K562 (cell line): ENCODE measurements at regions not wholly inside any gene's neighbourhood (a gene's known extent, or its start where the extent isn't known, plus 50 kb on each side); places are given as distances from the start of the nearest gene placed in this dataset.
A peak's percentile ranks its signal among the peaks of the same experiment; 100 is the strongest.

Experiments used
- CTBP1 ChIP-seq: fragments of 450-650 bp; IDR thresholded peaks from 2 replicates; pipeline ENCODE4 v1.6.1; 2016; ENCODE audit warnings: borderline replicate concordance
- E2F3 ChIP-seq: fragments of 250-450 bp; sonication (Bioruptor Pico); IDR thresholded peaks from 2 replicates; pipeline ENCODE4 v1.4.0; 2020; ENCODE audit warnings: mild to moderate bottlenecking
- E4F1 ChIP-seq: fragments of 250-450 bp; sonication (Bioruptor Pico); IDR thresholded peaks from 2 replicates; pipeline ENCODE4 v1.5.0; 2021; ENCODE audit warnings: mild to moderate bottlenecking, borderline replicate concordance
- EGR1 ChIP-seq: fragments of 450-650 bp; conservative IDR thresholded peaks from 2 replicates; pipeline ENCODE4 v1.6.1; 2017; ENCODE audit warnings: mild to moderate bottlenecking
- ETS2 ChIP-seq: IDR thresholded peaks from 2 replicates; pipeline ENCODE4 v1.6.1; 2016; ENCODE audit warnings: borderline replicate concordance, missing genetic modification characterization, mild to moderate bottlenecking, moderate library complexity, missing compliant biosample characterization; ENCODE audit not compliant: poor library complexity, severe bottlenecking
- GATAD2A ChIP-seq: fragments of 450-650 bp; IDR thresholded peaks from 2 replicates; pipeline ENCODE4 v1.6.1; 2017
- GTF3C2 ChIP-seq: IDR thresholded peaks from 3 replicates; pipeline ENCODE4 v1.6.1; 2011; ENCODE audit warnings: borderline replicate concordance, mild to moderate bottlenecking, moderate library complexity; ENCODE audit not compliant: insufficient read length; ENCODE audit errors: extremely low read depth
- HINFP ChIP-seq: fragments of 450-650 bp; conservative IDR thresholded peaks from 2 replicates; pipeline ENCODE4 v1.6.1; 2016; ENCODE audit warnings: missing genetic modification characterization, low read depth, mild to moderate bottlenecking, control low read depth, missing compliant biosample characterization
- NFXL1 ChIP-seq: fragments of 450-650 bp; formaldehyde crosslinking; IDR thresholded peaks from 2 replicates; pipeline ENCODE4 v1.4.0; 2021; ENCODE audit warnings: mild to moderate bottlenecking
- POLR2H ChIP-seq: IDR thresholded peaks from 2 replicates; pipeline ENCODE4 v1.6.1; 2016; ENCODE audit warnings: missing genetic modification characterization, low read depth, mild to moderate bottlenecking, control low read depth, missing compliant biosample characterization, moderate library complexity
- PTRF ChIP-seq: fragments of 450-650 bp; IDR thresholded peaks from 2 replicates; pipeline ENCODE4 v1.6.1; 2016; ENCODE audit warnings: mild to moderate bottlenecking, missing genetic modification characterization, missing compliant biosample characterization
- RBFOX2 ChIP-seq: fragments of 200-400 bp; formaldehyde crosslinking; IDR thresholded peaks from 2 replicates; pipeline ENCODE4 v1.6.1; 2017; ENCODE audit warnings: low read depth, mild to moderate bottlenecking, low read length, moderate library complexity
- SOX6 ChIP-seq: fragments of 450-650 bp; IDR thresholded peaks from 2 replicates; pipeline ENCODE4 v1.6.1; 2014; ENCODE audit warnings: mild to moderate bottlenecking
- STAT5B ChIP-seq: fragments of 250-450 bp; sonication (Bioruptor Pico); IDR thresholded peaks from 2 replicates; pipeline ENCODE4 v1.8.0; 2021; ENCODE audit warnings: mild to moderate bottlenecking, inconsistent platforms
- TRIM25 ChIP-seq: fragments of 450-650 bp; IDR thresholded peaks from 2 replicates; pipeline ENCODE4 v1.7.0; 2016; ENCODE audit warnings: borderline replicate concordance
- ZNF707 ChIP-seq: fragments of 250-450 bp; sonication (Bioruptor Pico); conservative IDR thresholded peaks from 2 replicates; pipeline ENCODE4 v1.8.0; 2022; ENCODE audit warnings: inconsistent platforms, mild to moderate bottlenecking, moderate library complexity
- TF ChIP-seq, protein P1 (sequence below), 2 experiments: fragments of 250-450 bp in 1 of 2; fragments of 450-650 bp in 1 of 2; sonication (Bioruptor Pico) in 1 of 2; IDR thresholded peaks; 2 replicates each; pipeline versions ENCODE4 v1.6.1 to v1.8.0; 2016 to 2021; ENCODE audit warnings: mild to moderate bottlenecking in 2 of 2, moderate library complexity in 2 of 2, missing compliant biosample characterization in 1 of 2, missing genetic modification characterization in 1 of 2
- TF ChIP-seq, protein P2 (sequence below): fragments of 250-450 bp; sonication (Bioruptor Pico); IDR thresholded peaks from 2 replicates; pipeline ENCODE4 v1.9.0; 2021; ENCODE audit warnings: mild to moderate bottlenecking

DNA sequence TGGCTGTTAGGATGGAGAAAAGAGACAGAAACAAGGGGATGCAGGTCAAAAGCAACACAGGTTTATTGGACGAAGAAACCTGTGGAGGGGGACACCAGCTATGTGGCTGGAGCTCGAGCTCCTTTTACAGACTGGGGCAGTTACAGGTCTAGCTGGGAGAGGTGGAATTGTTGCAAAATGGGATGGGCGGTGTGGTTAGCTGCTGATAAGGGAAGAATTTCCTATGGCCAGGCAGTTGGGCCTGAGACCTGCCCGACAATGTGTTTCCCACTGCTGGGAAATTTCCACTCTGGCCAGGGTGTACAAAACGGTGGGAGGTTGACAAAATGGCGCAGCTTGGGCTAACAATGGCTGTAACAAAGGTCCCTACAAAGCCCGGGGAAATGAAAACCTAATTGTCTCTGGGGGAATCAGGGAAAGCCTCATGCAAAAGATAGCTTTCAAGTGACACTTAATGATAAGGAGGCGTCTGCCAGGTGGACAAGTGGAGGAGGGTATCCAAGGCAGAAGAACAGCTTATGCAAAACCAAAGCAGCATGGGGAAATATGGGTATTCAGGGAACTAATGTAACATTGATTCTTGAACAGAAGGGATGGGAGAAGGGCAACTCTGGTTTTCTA is 137.4 kb upstream of the SGO1 start (continued):
- TF ChIP-seq ETS2, result peak; percentile 93
- peak; percentile 10; the same call in 1 of the 2 replicates for TF ChIP-seq POLR2H (tag)
- 0 out of 2 replicates have a peak, but pooled peaks have one; percentile 33 for TF ChIP-seq E4F1
- TF ChIP-seq NFXL1, result peak; percentile 90
- TF ChIP-seq, protein P1, sequence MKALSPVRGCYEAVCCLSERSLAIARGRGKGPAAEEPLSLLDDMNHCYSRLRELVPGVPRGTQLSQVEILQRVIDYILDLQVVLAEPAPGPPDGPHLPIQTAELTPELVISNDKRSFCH (CRISPR knock-in tag; IDR thresholded peaks at IDR 0.05), result peak; percentile 90
- TF ChIP-seq, protein P1 (tag; IDR thresholded peaks at IDR 0.05), result peak; percentile 99
- TF ChIP-seq GTF3C2, result no peak
- TF ChIP-seq SOX6, result peak; percentile 85
- TF ChIP-seq EGR1, result no peak
- peak; percentile 84 for TF ChIP-seq STAT5B (CRISPR knock-in tag)
- TF ChIP-seq PTRF, result peak; percentile 97
- peak; percentile 98 for TF ChIP-seq GATAD2A
- TF ChIP-seq, protein P2, sequence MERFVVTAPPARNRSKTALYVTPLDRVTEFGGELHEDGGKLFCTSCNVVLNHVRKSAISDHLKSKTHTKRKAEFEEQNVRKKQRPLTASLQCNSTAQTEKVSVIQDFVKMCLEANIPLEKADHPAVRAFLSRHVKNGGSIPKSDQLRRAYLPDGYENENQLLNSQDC (CRISPR knock-in tag), result peak; percentile 14; the same call in 1 of the 2 replicates
- peak; percentile 92 for TF ChIP-seq HINFP (tag)
- TF ChIP-seq RBFOX2, result peak; percentile 31; the same call in 1 of the 2 replicates
- TF ChIP-seq CTBP1, result peak; percentile 92
- TF ChIP-seq ZNF707, result peak; percentile 88
- TF ChIP-seq E2F3 (CRISPR knock-in tag), result peak; percentile 94
- no peak for TF ChIP-seq TRIM25
